Adipose tissue (tissue), 3 donors: ENCODE measurements at regions not wholly inside any gene's neighbourhood (a gene's known extent, or its start where the extent isn't known, plus 50 kb on each side); places are given as distances from the start of the nearest gene placed in this dataset.

Experiments
- H3K27ac ChIP-seq: one replicate; pipeline ENCODE4 v1.5.1; 2013; ENCODE audit warnings: low read depth, low read length
- WGBS, 3 donors: extraction: QIAGEN DNeasy Blood & Tissue Kit; methylation state at CpG; one replicate each; pipeline ENCODE4 v1.1.7; 2013; 5-methylcytosine and 5-hydroxymethylcytosine counted together
- donor health status: healthy with polysubstance abuse.
- donor health status: Bipolar disorder and iron deficiency.
- donor health status: healthy.

GRCh38 chr10:36725581-36726520 lies 399.5 kb upstream of the ANKRD30A start:
- H3K27ac ChIP-seq, result no peak overlapping the region
- whole genome bisulfite sequencing, 3 donors, result 62 to 70% (median 69%) methylated on average over 6 of the region's 6 CpGs

- WGBS, 3 donors, result 89 to 95% (median 94%) methylated on average over 9 of the region's 9 CpGs
- no peak overlapping the region for H3K27ac ChIP-seq
These were observed 402.6 kb upstream of the ANKRD30A start for GRCh38 chr10:36722777-36723176.

DNA sequence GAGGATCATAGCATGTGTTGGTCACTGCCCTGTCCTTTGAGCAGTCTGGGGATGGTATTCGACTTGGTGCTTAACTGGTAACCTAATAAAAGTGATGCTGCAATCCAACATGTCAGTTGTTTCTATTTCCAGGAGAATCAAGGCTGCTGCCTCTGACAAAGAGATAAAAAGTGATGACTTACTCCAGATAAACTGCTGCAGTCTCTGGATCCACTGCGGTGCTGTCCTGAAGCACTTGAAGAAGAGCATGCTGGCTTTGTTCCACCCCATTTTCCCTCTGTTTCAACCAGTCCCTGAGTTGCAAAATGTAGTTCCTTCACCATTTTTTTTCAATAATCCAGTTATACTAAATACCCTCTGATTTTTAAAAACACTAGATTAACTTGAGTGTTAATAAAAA lies 403.5 kb upstream of the ANKRD30A start:
- WGBS, 3 donors, result 47 to 74% (median 52%) methylated on average over 2 of the region's 2 CpGs
- H3K27ac ChIP-seq, result no peak overlapping the region

GRCh38 chr10:36720895-36721294 lies 404.5 kb upstream of the ANKRD30A start:
- 20 to 55% (median 43%) methylated on average over 1 of the region's 1 CpG for WGBS, 3 donors
- no peak overlapping the region for H3K27ac ChIP-seq

GRCh38 chr10:36717118-36717517 lies 408.3 kb upstream of the ANKRD30A start:
- H3K27ac ChIP-seq, result no peak overlapping the region
- 79 to 91% (median 81%) methylated on average over 2 of the region's 2 CpGs for WGBS, 3 donors

- no peak overlapping the region for H3K27ac ChIP-seq
- 88 to 91% (median 91%) methylated on average over 2 of the region's 2 CpGs for WGBS, 3 donors
These were observed 409.1 kb upstream of the ANKRD30A start for GRCh38 chr10:36716291-36716690.

- H3K27ac ChIP-seq, result no peak overlapping the region
These were observed 412.7 kb upstream of the ANKRD30A start for GRCh38 chr10:36712695-36713094.

DNA sequence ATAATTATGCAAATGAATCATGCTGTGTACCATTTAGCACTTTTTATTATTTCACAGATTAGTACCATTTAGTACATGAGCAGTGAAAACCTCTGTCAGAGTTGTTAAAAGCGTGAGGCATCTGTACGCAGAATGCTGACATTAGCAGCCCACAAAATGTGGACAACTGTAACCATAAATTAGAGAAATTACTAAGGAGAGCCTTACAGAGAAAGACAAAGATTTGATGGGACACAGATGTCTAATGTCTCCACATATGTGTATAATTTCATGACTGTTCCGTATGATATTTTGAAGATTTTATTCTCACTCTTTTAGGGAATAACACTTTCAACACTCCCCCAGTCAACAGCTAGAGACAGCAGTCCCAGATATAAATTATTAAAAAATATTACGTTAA lies 414.0 kb upstream of the ANKRD30A start:
- 81 to 90% (median 88%) methylated on average over 4 of the region's 4 CpGs for WGBS, 3 donors
- no peak overlapping the region for H3K27ac ChIP-seq

DNA sequence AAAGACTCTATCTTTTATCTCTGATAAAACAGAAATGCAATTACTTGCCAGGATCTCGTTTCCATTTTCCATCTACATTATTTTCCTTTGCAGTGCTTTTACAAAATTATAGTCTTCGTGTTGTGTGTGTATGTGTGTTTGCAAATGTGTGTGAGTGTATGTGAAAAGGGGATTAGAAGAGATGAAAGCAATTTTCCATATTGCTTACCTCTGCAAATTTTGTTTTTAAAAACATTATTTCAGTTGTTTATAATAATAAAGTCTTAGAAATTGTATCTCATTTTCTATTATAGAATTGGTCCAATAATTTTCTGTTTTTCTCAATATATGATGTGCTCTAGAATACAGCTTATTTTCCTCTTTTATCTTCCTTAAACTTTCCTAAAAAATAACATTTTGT lies 421.3 kb upstream of the ANKRD30A start:
- 41 to 62% (median 55%) methylated on average over 2 of the region's 2 CpGs for WGBS, 3 donors
- no peak overlapping the region for H3K27ac ChIP-seq

GRCh38 chr10:36703179-36703578 lies 422.2 kb upstream of the ANKRD30A start:
- 17 to 56% (median 49%) methylated on average over 3 of the region's 3 CpGs for WGBS, 3 donors

DNA sequence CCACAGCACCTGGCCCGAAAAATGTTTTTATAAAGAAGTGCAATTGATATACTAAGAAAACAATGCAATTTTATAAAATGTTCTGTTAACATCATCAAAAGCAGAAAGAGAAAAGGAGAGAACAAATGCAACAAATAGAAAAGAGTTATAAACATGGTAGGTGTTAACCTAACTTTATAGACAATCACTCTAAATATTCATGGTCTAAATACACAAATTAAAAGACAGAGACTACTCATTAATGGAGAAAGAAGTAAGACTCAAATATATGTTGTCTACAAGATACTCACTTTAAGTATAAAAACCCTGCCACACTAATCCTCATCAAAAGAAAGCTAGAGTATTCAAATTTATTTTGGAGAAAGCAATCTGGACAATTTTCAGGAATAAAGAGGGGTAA lies 425.3 kb upstream of the ANKRD30A start:
- H3K27ac ChIP-seq, result no peak overlapping the region
- WGBS, 3 donors, result 73 to 96% (median 92%) methylated on average over 1 of the region's 1 CpG

More at GRCh38 chr10:36703179-36703578, 422.2 kb upstream of the ANKRD30A start:
- H3K27ac ChIP-seq, result no peak overlapping the region

GRCh38 chr10:36692759-36693158 lies 432.6 kb upstream of the ANKRD30A start:
- 77 to 82% (median 81%) methylated on average over 10 of the region's 10 CpGs for WGBS, 3 donors
- no peak overlapping the region for H3K27ac ChIP-seq

- WGBS, 3 donors, result 75 to 100% (median 92%) methylated on average over 1 of the region's 1 CpG
These were observed 436.7 kb upstream of the ANKRD30A start for GRCh38 chr10:36688717-36689116.

DNA sequence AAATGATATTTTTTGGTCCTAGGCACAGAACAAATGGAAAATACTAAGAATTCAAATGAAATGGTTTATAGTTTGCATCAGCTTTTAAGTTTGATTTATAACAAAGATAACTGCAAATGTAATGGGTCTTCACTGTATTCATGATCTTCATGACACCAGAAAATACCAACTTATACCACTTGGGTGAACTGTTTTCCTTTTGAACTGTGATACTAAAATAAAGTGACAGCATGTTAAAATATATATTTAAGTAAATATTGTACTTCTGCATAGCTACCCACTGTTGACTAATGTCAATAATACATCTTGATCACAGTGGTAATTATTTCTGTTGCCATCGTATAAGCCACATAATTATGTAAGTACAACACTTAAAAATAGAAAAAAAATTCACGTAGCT lies 442.0 kb upstream of the ANKRD30A start:
- H3K27ac ChIP-seq, result no peak overlapping the region
- WGBS, 3 donors, result 48 to 84% (median 66%) methylated on average over 2 of the region's 2 CpGs

More at GRCh38 chr10:36688717-36689116, 436.7 kb upstream of the ANKRD30A start:
- H3K27ac ChIP-seq, result no peak overlapping the region

GRCh38 chr10:36681751-36682632 lies 443.4 kb upstream of the ANKRD30A start:
- WGBS, 3 donors, result 35 to 87% (median 83%) methylated on average over 4 of the region's 4 CpGs
- no peak overlapping the region for H3K27ac ChIP-seq

DNA sequence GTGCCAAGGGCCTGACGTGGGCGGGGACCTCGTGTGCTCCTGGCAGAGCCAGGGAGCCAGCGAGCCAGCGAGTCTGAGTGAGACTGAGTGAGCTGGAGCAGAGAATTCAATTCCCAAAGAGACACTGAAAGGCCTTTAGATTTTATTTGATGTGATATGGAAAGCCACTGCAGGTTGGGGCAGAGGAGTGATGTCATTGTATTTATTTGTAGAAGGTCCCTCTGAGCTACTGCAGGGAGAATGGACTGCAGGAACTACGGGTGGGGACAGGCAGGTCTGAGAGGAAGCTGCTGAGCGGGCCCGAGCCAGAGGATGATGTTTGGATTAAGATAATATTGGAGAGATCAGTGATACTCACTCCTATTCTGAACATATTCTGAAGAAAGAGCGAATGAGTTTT lies 445.8 kb upstream of the ANKRD30A start:
- WGBS, 3 donors, result 88 to 91% (median 89%) methylated on average over 9 of the region's 9 CpGs
- H3K27ac ChIP-seq, result no peak overlapping the region

DNA sequence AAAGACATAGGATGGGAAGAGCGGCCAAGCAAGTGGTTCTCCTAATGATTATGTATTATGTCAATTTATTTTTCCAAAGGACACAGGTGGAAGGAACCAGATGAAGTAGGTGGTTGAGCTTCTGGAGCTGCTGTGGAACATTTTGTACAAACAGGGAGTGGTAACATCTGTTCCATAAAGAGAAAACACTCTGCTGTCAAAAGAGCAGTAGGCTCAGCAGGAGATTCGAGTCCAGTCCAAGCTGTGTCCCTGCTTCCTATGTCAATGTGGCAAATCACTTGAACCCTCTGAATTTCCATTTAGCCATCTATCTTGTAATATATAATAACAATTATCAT lies 448.0 kb upstream of the ANKRD30A start:
- no peak overlapping the region for H3K27ac ChIP-seq
- WGBS, 3 donors, result 71 to 93% (median 80%) methylated on average over 2 of the region's 2 CpGs

GRCh38 chr10:36676756-36677430 lies 448.5 kb upstream of the ANKRD30A start:
- 69 to 76% (median 72%) methylated on average over 6 of the region's 6 CpGs for WGBS, 3 donors
- no peak overlapping the region for H3K27ac ChIP-seq

DNA sequence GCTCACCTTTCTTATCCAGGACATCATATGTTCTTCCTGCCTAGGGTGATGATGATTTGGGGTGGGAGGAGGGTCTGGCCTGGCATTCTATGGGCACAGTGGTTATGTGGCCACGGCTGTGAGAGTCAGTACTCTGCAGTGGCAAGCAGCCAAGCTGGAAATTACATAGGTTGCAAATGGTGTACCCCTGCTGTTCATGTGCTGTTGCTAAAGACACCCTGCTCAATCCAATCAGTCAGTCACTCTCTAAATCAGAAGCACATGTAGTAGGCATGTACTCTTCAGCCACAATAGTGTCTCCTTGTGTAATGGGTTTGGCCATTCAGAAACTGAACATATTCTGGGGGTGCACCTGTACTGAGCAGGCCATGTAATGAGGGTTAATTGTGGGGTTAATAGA lies 449.1 kb upstream of the ANKRD30A start:
- no peak overlapping the region for H3K27ac ChIP-seq
- 44 to 53% (median 48%) methylated on average over 1 of the region's 1 CpG for WGBS, 3 donors
